HepG2 (cell line): ENCODE measurements at regions not wholly inside any gene's neighbourhood (a gene's known extent, or its start where the extent isn't known, plus 50 kb on each side); places are given as distances from the start of the nearest gene placed in this dataset.

Experiments
- ATAC-seq: fragments of 200-7000 bp; cut with Tn5 transposase; 3 replicates; pipeline ENCODE4 v1.9.1; 2020; ENCODE audit warnings: mild to moderate bottlenecking, moderate library complexity
- BruUV-seq: library from RNA; stranded (reverse); fragments of 400-500 nt; replicated peaks from 2 replicates; lab custom pipeline; 2021; lab: Mats Ljungman, UMichigan
- CTCF ChIA-PET: fragments of 300-600 bp; formaldehyde crosslinking; extraction: SDS; loops from one replicate; lab custom pipeline; 2021; ENCODE audit warnings: low total read pairs, inconsistent platforms, low intra/inter-chr PET ratio; lab: Yijun Ruan, JAX
- POLR2A ChIA-PET: fragments of 350-600 bp; sonication (Branson Sonifier 250); formaldehyde crosslinking; loops from one replicate; lab custom pipeline; 2020; ENCODE audit warnings: antibody characterized with exemption, inconsistent platforms; lab: Yijun Ruan, JAX
- DNase-seq: peaks from one replicate; pipeline ENCODE4 v3.0.0-alpha.2; 2015; ENCODE audit warnings: low spot score
- FAIRE-seq: peaks from 3 replicates; lab custom pipeline; 2011; peaks lifted over from hg19 to GRCh38; lab: Jason Lieb, UNC
- H2AFZ ChIP-seq: one replicate; pipeline ENCODE4 v1.6.1; 2011; ENCODE audit warnings: low read length, inconsistent platforms
- H3K27ac ChIP-seq: fragments of 300-600 bp; 3 replicates; pipeline ENCODE4 v1.8.0; 2011; ENCODE audit warnings: mixed run types, mild to moderate bottlenecking, mixed read lengths, low read length, inconsistent platforms; ENCODE audit not compliant: insufficient read depth; ENCODE audit errors: extremely low read length
- H3K27me3 ChIP-seq, 2 experiments: fragments of 200-600 bp in 1 of 2; 2 replicates in 1 of 2; 3 replicates in 1 of 2; pipeline versions ENCODE4 v1.6.0 to v1.8.0; 2011; ENCODE audit warnings: low read length in 2 of 2, mild to moderate bottlenecking in 2 of 2, moderate library complexity in 2 of 2, inconsistent platforms in 1 of 2; ENCODE audit not compliant: insufficient read depth in 2 of 2, control insufficient read depth in 1 of 2
- H3K36me3 ChIP-seq, 2 experiments: fragments of 200-600 bp in 1 of 2; replicated peaks in 1 of 2; 2 replicates in 1 of 2; 3 replicates in 1 of 2; pipeline versions ENCODE4 v1.5.1 to v1.8.0; 2011; ENCODE audit warnings: low read length in 2 of 2, inconsistent platforms in 1 of 2; ENCODE audit not compliant: insufficient read depth in 2 of 2, control insufficient read depth in 1 of 2
- H3K4me1 ChIP-seq: 2 replicates; pipeline ENCODE4 v1.5.1; 2012; ENCODE audit warnings: low read length, inconsistent platforms; ENCODE audit not compliant: insufficient read depth
- H3K4me2 ChIP-seq: 2 replicates; pipeline ENCODE4 v1.6.0; 2011; ENCODE audit warnings: low read depth, low read length, inconsistent platforms
- H3K4me3 ChIP-seq, 3 experiments: fragments of 200-600 bp in 1 of 3; sonication (generic), shearing (Covaris generic) in 1 of 3; replicated peaks in 1 of 3; 2 replicates each; pipeline ENCODE4 v1.5.1; 2011 to 2016; ENCODE audit warnings: low read length in 3 of 3, inconsistent platforms in 2 of 3, low read depth in 2 of 3, mild to moderate bottlenecking in 2 of 3, control low read depth in 1 of 3, mixed read lengths in 1 of 3; ENCODE audit not compliant: insufficient read depth in 1 of 3
- H3K79me2 ChIP-seq: one replicate; pipeline ENCODE4 v1.6.1; 2011; ENCODE audit warnings: low read length, inconsistent platforms; ENCODE audit not compliant: insufficient read depth
- H3K9ac ChIP-seq: 2 replicates; pipeline ENCODE4 v1.6.0; 2011; ENCODE audit warnings: mild to moderate bottlenecking, low read depth, low read length, inconsistent platforms; ENCODE audit not compliant: insufficient read depth
- H3K9me3 ChIP-seq: 2 replicates; pipeline ENCODE4 v1.5.1; 2012; ENCODE audit warnings: mild to moderate bottlenecking, low read length
- H4K20me1 ChIP-seq: 2 replicates; pipeline ENCODE4 v1.6.0; 2011; ENCODE audit warnings: inconsistent platforms, mild to moderate bottlenecking, low read length, moderate library complexity; ENCODE audit not compliant: insufficient read depth
- AKAP8 ChIP-seq: sonication (generic); formaldehyde crosslinking; IDR thresholded peaks from 2 replicates; pipeline ENCODE4 v1.5.1; 2020; ENCODE audit warnings: mild to moderate bottlenecking, missing genetic modification reagents
- JUNB ChIP-seq: sonication (generic); formaldehyde crosslinking; IDR thresholded peaks from 2 replicates; pipeline ENCODE4 v1.8.0; 2022; ENCODE audit warnings: missing genetic modification reagents, mild to moderate bottlenecking, borderline replicate concordance
- NBN ChIP-seq: fragments of 450-650 bp; conservative IDR thresholded peaks from 2 replicates; pipeline ENCODE4 v1.6.1; 2017
- ONECUT2 ChIP-seq: sonication (generic); formaldehyde crosslinking; IDR thresholded peaks from 2 replicates; pipeline ENCODE4 v1.4.0; 2020; ENCODE audit warnings: missing genetic modification reagents
- PAX8 ChIP-seq: sonication (generic); formaldehyde crosslinking; IDR thresholded peaks from 2 replicates; pipeline ENCODE4 v1.8.0; 2022; ENCODE audit warnings: mild to moderate bottlenecking, missing genetic modification reagents, borderline replicate concordance
- PAXIP1 ChIP-seq: sonication (generic); formaldehyde crosslinking; conservative IDR thresholded peaks from 2 replicates; pipeline ENCODE4 v1.4.0; 2020; ENCODE audit warnings: mild to moderate bottlenecking, missing genetic modification reagents, moderate library complexity
- PHB2 ChIP-seq: fragments of 450-650 bp; IDR thresholded peaks from 2 replicates; pipeline ENCODE4 v1.6.1; 2018; ENCODE audit not compliant: partially characterized antibody
- ZBTB7A ChIP-seq: sonication (generic); formaldehyde crosslinking; IDR thresholded peaks from 2 replicates; pipeline ENCODE4 v1.8.0; 2022; ENCODE audit warnings: mild to moderate bottlenecking, missing genetic modification reagents
- ZMAT5 ChIP-seq: sonication (generic); formaldehyde crosslinking; IDR thresholded peaks from 2 replicates; pipeline ENCODE4 v1.5.0; 2020; ENCODE audit warnings: mild to moderate bottlenecking, low read depth, missing genetic modification reagents, borderline replicate concordance
- ZNF337 ChIP-seq: sonication (generic); formaldehyde crosslinking; IDR thresholded peaks from 2 replicates; pipeline ENCODE4 v1.5.1; 2020; ENCODE audit warnings: missing genetic modification reagents, low read depth, mild to moderate bottlenecking, borderline replicate concordance
- ZNF607 ChIP-seq: sonication (generic); formaldehyde crosslinking; IDR thresholded peaks from 2 replicates; pipeline ENCODE4 v1.5.1; 2020; ENCODE audit warnings: missing genetic modification reagents, mild to moderate bottlenecking, borderline replicate concordance
- ZNF710 ChIP-seq: sonication (generic); formaldehyde crosslinking; IDR thresholded peaks from 2 replicates; pipeline ENCODE4 v1.5.0; 2020; ENCODE audit warnings: mild to moderate bottlenecking, missing genetic modification reagents, borderline replicate concordance
- ZSCAN31 ChIP-seq: sonication (generic); formaldehyde crosslinking; IDR thresholded peaks from 2 replicates; pipeline ENCODE4 v1.5.0; 2020; ENCODE audit warnings: low read depth, mild to moderate bottlenecking, missing genetic modification reagents
- WGBS: methylation state at CpG from one replicate; pipeline ENCODE4 v1.1.6; 2017; ENCODE audit warnings: low lambda C conversion rate; 5-methylcytosine and 5-hydroxymethylcytosine counted together
- in situ Hi-C: cut with HindIII; loops from 2 replicates; pipeline ENCODE4 v1.10.0; 2017; ENCODE audit warnings: low pct_unique_long_range_greater_than_20kb; ENCODE audit not compliant: extremely low pct_ligation_motif_present
- intact Hi-C: fragments of 100-400 bp; cut with micrococcal nuclease; formaldehyde crosslinking; loops from one replicate; pipeline ENCODE4 v1.10.0; 2022; ENCODE audit not compliant: unreplicated experiment

- intact Hi-C loops (no loop called here), in situ Hi-C loops (no loop called here)
- H3K9ac ChIP-seq, result no peak overlapping the region
- H3K79me2 ChIP-seq, result no peaks in the 10 kb centered on the region
- H3K4me3 ChIP-seq, result no peak overlapping the region
- H3K27me3 ChIP-seq, result no peaks in the 10 kb centered on the region
- CTCF ChIA-PET, result no interaction called here
- ATAC-seq (no peak), DNase-seq (no peak), FAIRE-seq (no peak)
- no peaks in the 10 kb centered on the region for H3K9me3 ChIP-seq
- H3K36me3 ChIP-seq, result no peaks in the 10 kb centered on the region
- H3K4me1 ChIP-seq, result peaks cover 36% of the 10 kb centered on the region
- no peak for TF ChIP-seq ZSCAN31 (CRISPR knock-in tag)
- no peak for TF ChIP-seq PHB2
- POLR2A ChIA-PET, result no interaction called here
- no peaks in the 10 kb centered on the region for H4K20me1 ChIP-seq
- 91% methylated on average over 2 of the region's 2 CpGs for WGBS
- H2AFZ ChIP-seq, result no peak overlapping the region
- H3K27ac ChIP-seq, result no peak overlapping the region
- H3K4me2 ChIP-seq, result no peak overlapping the region
- BruUV-seq, result no TSS peak
Measured at GRCh38 chr20:53706008-53706465, 112.4 kb upstream of the ZNF217 start.

GRCh38 chr20:53702617-53703016 is 109.0 kb upstream of the ZNF217 start:
- BruUV-seq, result no TSS peak
- no peaks in the 10 kb centered on the region for H3K79me2 ChIP-seq
- H3K4me3 ChIP-seq, result no peak overlapping the region
- no peak overlapping the region for H2AFZ ChIP-seq
- H3K4me2 ChIP-seq, result no peak overlapping the region
- H3K27ac ChIP-seq, result no peak overlapping the region
- no peaks in the 10 kb centered on the region for H4K20me1 ChIP-seq
- in situ Hi-C loops (no loop called here), intact Hi-C loops (no loop called here)
- no peak for ATAC-seq
- no peak overlapping the region for H3K9ac ChIP-seq
- no peak for DNase-seq
- no peaks in the 10 kb centered on the region for H3K27me3 ChIP-seq
- H3K9me3 ChIP-seq, result no peaks in the 10 kb centered on the region
- H3K36me3 ChIP-seq, result no peaks in the 10 kb centered on the region
- FAIRE-seq, result no peak
- 89% methylated on average over 10 of the region's 10 CpGs for WGBS
- ChIA-PET CTCF (no interaction called here), POLR2A (no interaction called here)
- peaks cover 51% of the 10 kb centered on the region for H3K4me1 ChIP-seq
- TF ChIP-seq PAXIP1 (CRISPR knock-in tag) (no peak), JUNB (no peak), ZMAT5 (CRISPR knock-in tag) (no peak), ZNF710 (CRISPR knock-in tag) (no peak), PAX8 (CRISPR knock-in tag) (no peak), ZBTB7A (no peak), NBN (no peak), AKAP8 (no peak), ONECUT2 (CRISPR knock-in tag) (no peak), ZNF607 (CRISPR knock-in tag) (no peak), ZNF337 (CRISPR knock-in tag) (no peak)
